GM19035 (cell line): ENCODE measurements at regions not wholly inside any gene's neighbourhood (a gene's known extent, or its start where the extent isn't known, plus 50 kb on each side); places are given as distances from the start of the nearest gene placed in this dataset.
"Not testable (repeated sequence)": the region's sequence is repeated elsewhere in the genome, so short reads cannot be mapped to it uniquely, and the experiment has no call there.

Experiments
- ATAC-seq: cut with Tn5 transposase; IDR thresholded peaks from one replicate; pipeline ENCODE4 v1.9.1; 2021; ENCODE audit not compliant: unreplicated experiment

DNA sequence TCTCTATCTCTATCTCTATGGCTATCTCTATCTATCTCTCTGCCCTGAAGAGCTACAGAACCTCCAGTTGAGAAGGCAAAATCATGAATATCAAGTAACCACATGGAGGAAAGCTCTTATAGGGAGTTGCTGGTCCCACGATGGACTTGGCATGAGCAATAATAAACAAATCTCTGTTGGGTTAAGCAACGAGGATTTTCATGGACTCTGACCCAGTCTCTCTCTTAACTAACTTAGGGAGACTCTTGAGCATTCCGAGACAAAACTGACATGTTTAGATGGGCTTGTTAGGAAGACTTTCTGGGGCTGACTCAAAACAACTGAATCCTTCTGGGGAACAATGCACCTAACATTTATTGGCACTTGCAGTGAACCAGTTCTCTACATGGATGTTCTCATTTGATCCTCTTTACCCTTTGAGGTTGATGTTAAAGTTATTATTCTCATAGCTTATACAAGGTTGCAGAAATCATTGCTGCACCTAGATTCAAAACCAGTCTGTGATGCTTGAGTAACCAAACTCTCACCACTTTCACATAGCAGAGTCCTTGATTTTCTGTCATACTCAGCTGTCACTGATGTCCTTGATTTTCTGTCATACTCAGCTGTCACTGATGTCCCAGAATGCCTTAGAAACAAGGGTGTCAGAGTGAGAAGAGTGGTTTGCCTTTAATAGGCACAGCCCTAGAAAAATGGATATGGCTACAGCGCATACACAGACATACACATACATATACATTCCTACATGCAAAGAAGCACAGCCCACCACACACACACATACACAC is 354.6 kb upstream of the MAF start:
- no peak for ATAC-seq

DNA sequence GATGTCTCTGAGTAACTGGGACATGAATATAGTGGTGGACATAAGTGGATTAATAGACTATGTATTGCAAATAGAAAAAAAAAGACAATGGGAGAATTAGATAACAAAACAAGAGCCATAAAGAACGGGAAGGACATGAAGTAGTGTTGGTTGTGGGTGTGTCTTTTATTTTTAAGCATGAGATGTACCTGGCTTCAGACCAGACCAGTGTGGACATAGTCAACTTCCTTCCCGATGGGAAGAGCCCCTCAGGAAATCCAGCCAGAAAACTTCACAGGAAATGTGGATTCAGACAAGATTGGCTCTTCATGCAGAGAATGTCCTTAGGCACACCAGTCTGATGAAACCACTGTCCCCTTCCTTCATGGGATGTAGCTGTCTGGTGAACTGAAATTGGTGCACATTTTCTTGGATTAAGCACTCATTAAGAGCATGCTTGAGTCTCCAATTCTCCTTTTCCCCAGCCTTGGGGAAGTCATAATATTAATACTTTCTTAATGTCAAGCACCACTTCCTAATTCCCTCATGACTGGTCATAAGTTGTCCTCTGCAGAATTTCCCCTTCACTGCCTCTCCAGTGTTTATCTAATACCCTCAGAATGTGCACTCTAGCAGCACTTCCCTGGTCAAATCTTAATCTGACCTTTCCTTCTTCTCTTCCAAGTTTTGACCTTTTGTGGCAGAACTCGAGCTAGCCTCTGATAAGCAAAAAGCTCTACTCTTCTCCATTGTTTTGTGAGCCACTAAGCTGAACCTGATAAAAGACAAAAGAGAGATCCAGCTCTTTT is 350.6 kb upstream of the MAF start:
- ATAC-seq = no peak

DNA sequence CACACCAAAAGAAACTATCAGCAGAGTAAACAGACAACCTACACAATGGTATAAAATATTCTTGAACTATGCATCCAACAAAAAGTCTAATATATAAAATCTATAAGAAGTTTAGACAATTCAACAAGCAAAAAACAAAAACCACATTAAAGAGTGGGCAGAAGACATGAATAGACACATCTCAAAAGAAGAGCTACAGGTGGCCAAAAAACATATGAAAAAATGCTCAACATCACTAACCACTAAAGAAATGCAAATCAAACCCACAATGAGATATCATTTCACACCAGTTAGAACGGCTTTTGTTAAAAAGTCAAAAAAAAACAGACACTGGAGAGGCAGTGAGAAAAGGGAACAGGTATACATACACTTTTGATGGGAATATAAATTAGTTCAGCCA is 348.9 kb upstream of the MAF start:
- ATAC-seq = no peak

DNA sequence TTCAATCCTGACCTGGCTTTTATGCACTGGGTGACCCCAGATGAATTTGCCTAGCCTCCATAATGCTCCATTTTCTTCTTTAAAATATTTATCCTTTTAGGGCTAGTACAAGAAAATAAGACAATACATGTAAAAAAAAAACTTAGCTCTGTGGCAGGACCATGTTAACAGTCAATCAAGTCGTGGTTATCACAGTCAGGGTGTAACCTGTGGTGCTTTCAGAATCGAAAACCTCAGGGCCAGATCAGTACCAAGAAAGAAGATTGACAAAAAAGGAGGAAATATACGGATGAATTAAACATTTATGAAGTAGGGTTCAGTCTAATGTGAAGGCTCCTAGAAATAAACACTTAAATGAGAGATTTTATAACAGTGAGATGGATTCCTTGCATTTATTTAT is 347.2 kb upstream of the MAF start:
- ATAC-seq = no peak

DNA sequence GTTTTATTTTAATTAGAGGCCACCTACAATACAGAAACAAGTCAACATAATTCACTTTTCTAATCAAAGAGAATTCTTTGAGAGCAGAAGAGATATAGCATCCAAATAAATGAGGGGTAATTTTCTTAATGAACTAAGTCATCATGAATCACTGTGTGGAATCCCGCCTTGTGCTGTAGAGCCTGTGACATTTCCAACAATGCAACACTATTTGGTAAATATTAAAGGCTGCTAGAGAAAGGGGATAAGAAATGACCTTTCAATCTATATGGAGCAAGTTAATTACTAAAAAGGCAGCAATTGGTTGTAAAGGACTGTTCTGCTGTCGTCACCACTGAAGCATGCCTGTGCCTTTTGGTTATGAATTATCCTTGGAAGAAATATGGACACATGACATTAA is 345.7 kb upstream of the MAF start:
- ATAC-seq = no peak

DNA sequence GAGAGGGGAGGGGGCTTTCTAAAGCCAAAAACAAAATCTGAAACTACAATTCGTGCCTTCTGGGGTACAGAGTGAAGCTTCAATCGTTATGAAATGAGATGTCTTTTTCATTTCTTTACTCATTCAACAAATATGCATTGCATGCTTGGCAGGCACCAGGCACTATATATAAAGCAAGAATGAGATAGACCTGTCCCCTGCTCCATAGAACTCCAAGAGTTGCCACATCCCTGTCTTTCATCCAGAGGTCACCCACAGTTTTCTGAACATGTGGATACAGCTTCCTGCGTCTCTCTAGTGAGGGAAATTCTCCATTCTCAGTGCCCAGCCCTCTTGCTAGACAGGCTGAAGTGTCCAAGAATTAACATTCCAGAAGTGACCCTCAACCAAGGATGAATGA is 343.2 kb upstream of the MAF start:
- no peak for ATAC-seq

DNA sequence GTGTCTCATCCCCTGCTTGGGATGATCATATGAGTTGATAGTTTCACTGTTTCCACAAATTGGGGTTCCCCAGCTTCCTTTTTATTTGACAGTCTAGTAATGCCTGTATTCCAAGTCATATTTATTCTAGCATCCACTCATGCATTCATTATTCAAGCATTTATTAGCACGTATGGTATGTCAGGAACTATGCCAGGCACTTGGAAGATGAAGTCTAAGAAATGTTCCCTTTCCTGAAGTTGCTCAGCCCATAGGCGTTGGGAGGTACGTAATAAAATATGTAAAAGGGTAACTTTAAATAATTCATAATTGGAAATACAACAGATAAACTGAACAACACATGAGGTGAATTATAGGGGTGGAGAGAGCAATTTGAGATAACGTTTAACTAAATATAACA is 338.0 kb upstream of the MAF start:
- ATAC-seq = no peak

DNA sequence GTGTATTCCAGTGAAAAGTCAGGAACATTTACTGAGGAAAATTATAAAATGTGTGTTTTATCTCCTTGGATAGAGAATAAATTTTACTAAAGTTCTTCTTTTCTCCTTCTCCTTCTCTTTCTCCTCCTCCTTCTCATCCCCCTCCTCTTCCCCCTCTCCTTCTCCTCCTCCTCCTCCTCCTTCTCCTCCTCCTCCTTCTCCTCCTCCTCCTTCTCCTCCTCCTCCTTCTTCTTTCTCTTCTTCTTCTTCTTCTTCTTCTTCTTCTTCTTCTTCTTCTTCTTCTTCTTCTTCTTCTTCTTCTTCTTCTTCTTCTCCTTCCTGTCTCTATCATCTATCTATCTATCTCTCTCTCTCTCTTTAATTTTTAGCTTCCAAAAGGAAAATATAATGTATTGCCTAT is 337.1 kb upstream of the MAF start:
- ATAC-seq = not testable (repeated sequence)

DNA sequence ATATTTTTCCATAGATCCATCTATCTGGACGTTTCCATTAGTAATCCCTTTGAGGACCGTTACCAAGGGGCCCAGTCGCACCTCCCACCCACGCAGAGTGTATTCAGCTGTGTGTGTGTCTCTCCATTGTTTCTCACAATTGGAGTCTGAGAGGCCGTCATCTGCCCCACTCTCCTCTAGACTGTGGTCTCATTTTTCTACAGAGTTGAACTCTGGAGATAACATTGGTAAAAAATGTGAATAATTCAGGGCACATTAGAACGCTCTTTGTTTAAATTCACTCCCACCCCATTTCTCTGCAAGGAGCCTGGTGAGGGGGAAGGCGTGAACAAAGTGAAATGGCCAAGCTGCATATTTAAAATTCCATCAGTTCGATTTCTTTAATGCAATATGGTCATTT is 333.1 kb upstream of the MAF start:
- no peak for ATAC-seq

DNA sequence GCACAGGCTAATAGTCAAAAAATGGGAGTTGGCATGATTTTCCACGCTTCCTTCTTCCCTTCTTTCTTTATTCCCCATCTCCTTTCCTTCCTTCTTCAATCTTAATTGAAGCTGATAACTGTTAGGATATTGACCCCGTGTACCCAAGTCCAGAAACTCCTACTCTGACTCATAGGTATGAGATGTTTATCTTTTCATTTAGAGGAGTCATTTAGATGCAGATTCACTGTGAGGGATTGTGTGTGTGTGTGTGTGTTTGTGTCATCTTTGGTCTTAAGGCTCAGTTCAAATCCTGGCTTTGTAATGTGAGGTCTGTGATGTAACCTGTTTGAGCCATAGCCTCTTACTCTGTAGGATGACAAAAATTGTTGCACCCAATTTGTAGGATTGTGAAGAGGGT is 332.0 kb upstream of the MAF start:
- ATAC-seq = no peak

DNA sequence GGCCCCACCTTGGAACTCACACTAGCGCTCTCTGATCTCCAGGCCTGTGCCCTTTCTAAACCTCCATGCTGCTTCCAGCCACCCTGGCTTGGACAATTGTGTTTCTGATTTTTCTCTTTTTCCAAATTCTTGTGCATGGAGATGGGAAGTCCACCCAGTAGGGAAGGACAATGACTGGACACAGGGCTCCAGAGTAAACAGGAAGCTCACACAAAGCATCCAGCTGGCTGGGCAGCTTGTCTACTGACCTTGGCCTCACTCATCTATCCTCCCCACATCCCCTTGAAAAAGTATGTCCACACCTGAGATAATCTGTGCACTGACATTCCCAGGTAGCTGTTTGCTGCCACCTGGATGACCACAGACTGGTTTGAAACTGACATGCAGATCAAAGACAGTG is 331.2 kb upstream of the MAF start:
- no peak for ATAC-seq

DNA sequence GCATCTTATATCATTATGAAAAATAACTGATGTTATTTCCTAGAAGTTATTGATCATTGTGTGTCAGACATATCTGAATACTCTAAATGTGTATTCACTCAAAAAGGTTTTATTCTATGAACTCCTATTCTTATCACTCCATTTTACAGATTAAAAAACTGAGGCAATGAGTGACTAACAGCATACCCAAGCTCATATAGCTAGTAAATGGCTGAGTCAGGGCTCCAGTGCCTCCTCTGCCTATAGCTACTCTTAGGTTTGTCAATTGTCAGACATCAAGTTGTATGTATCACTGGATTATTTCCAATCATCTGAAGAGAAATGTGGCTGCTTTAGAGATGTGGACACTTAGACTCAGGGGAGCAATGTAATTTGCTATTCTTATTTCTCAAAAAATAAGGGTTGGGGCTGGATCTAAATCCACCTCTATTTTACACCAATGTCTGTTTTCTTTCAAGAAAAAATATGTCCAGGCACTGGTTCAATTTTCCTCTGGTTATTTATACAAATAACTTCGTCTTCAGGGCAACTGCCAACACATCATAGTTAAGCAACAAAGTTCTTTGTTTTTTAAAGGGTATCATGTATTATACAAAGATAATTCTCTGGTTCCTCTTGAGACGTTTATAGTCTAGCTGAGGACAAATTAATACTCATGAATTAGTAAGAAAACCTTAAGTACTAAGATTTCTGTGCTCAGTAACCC is 328.9 kb upstream of the MAF start:
- ATAC-seq = no peak

DNA sequence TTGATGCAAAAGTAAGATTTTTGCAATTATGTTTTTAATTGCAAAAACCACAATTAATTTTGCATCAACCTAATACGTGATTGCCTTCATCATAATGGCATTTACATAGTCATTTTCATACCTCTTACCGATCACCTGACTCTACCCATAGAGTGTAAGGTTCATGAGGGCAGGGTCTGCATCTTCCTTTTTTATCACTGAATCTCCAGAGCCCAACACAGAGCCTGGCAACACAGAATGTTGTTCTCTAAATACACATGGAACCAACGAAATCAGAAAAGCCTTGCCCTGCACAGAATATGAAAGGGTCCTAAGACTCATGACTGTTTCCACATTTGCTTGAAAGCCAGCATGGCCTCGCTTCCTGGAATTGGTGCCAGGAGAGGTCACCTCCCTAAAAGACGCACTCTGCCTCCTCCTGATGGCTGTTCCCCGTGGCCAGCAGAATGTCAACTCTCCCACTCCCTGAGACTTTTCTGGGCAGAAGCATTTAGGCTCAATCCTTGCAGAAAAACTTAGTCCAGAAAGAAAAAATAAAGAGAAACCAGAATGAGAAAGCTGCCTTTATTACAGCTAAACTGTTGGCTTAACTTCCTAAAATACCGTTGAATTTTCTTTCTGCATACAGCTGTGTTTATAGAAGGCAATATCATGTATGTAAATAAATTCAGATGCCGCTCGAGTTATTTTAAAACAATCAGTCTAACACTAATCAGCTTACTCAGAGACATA is 327.8 kb upstream of the MAF start:
- ATAC-seq = no peak

DNA sequence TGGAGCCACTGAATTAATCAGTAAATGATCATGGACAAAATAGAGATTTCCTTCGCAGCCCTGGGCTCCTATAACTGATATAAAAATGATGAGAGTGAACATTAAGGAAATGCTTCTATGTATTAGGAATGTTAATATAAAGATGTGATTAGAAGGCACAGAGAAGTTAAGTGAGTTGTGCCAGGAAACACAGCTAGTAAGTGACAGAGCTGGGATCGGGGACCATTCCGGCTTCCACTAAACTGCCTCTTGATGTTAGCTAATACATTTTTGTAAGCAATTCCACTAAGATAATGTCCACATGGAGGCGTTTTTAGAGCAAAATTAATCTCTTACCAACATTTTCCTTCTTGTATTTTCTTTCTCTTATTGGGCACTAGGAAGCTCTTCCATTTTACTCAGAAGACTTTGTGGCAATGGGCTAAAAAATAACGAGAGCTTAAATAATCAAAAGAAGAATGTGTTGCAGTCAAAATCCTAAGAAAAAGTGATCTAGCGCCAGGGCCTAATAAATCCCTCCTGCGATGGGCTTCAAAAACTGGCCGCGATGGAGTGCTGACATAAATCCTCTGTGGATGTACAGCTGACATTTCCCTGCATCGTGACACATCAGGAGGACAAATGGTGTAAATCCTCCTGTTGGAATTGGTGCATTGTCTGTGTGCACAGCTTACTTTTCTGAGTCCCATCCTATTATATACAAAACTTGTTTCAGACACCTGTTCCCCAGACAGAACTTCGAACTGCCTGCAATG is 326.1 kb upstream of the MAF start:
- ATAC-seq = no peak

DNA sequence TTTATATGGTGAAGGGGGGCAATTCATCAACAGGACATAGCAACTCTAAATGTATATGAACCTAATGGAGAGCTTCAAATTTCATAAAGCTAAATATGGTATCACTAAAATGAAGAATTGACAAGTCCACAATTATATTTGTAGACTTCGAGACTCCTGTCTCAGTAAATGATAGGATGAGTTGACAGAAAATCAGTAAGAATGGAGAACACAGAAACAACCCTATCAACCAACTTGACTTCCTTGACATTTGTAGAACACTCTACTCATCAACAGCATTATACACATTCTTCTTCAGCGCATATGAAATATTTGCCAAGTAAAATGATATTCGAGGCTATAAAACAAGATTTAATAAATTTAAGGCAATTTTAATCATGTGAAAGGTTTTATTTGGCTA is 322.9 kb upstream of the MAF start:
- ATAC-seq = no peak

DNA sequence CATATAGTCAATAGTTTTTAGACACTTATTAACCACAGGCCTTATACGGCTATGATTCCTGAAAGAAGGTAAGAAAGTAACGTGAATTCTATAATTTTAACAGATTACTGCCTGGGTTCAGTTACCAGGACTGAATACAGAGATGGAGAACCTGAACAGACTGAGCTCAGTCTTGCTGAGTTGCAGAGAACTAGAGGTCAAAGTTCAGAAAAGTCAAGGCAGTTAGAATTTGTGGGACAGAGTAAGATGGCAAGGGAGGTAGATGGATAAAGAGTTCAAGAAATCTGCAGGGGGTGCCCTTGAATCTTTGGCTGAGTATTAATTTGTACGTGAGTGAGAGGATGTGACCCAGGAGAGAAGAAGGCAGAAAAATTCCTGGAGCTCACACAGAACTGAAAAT is 320.1 kb upstream of the MAF start:
- ATAC-seq = no peak

DNA sequence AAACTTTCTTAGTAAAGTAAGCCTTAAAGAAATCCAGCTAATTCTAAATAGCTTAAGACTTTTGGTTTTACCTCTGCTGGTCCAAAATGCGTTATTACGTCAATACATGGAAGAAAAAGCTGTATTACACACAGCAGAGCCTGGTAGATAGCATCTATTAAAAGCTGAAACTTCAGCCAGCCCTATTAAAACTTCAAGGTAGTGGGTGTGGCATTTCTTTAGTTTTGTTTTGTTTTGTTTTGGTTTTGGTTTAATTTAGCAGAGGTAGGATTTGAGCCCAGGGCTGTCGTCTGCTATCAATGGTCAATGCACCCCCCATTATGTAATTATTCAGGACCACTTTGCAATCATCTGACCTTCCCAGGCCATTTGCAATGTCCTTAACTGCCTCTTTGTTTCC is 318.4 kb upstream of the MAF start:
- no peak for ATAC-seq

DNA sequence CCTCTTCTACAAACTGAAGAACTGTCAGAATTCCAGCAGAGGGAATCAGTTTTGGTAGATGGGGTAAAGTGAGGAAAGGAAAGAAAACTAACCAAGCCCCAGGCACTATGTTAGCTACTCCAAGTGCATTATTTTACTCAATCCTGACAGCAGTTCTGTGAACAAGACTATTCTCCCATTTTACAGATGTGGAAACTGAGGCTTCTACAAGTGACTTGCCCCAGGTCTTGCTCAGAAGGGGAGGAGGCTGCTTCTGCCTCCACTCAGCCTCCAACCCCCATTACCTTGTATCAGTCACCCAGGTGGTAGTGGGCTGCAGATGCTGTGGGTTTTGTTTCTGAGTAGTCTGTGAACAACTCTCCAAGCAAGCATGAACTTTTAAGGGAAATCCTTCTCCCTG is 315.2 kb upstream of the MAF start:
- ATAC-seq = no peak

DNA sequence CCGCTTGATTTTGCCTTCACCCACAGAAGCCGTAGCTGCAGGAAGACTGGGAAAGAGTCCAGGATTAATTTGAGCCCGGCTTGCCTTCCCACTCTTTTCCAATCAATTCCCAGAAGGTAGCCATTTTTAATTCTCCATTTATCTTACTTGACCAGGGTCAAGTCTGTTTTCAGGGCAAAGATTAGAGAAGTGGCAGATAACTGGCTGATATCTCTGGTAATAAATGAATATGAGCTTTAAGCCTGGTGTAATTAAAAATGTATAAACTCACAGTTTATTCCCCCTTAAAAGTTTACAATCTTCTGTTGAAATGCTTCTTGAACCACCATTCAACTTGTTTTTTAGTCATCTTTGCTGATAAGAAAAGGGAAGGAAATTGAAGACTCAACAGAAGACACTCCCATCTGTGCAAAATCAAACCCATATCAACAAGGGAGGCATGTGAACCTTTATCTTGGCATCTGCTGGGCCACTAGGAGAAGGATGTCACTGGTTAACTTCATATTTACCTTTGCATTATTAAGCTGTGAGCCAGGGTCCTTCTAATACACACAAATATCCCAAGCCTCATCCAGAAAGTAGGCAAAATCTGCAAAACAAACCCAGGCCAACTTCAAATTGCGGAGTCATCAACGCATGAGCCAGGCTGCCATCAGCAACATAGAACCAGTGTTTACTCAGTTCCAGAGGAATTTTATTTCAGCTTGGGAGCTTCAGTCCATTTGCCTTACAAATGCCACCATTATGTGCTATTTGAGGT is 314.6 kb upstream of the MAF start:
- no peak for ATAC-seq
